AG04449 (cell line): ENCODE measurements at regions not wholly inside any gene's neighbourhood (a gene's known extent, or its start where the extent isn't known, plus 50 kb on each side); places are given as distances from the start of the nearest gene placed in this dataset.

ENCODE experiments used
- CTCF ChIA-PET: fragments of 350-600 bp; formaldehyde crosslinking; extraction: SDS; loops from one replicate; lab custom pipeline; 2021; ENCODE audit warnings: antibody characterized with exemption; lab: Yijun Ruan, JAX
- POLR2A ChIA-PET: fragments of 400-600, 350-600 bp; formaldehyde crosslinking; extraction: SDS; loops from one replicate; lab custom pipeline; 2020; ENCODE audit warnings: antibody characterized with exemption, inconsistent platforms; lab: Yijun Ruan, JAX
- DNase-seq: peaks from one replicate; pipeline ENCODE4 v3.0.0-alpha.2; 2010; ENCODE audit warnings: low read depth, low spot score
- H3K4me3 ChIP-seq: 2 replicates; pipeline ENCODE4 v1.5.1; 2011; ENCODE audit warnings: low read depth, mild to moderate bottlenecking, control low read depth, low read length
- TF ChIP-seq, protein P1 (sequence below): IDR thresholded peaks from one replicate; pipeline ENCODE4 v1.5.1; 2011; ENCODE audit warnings: mild to moderate bottlenecking, moderate library complexity, low read length, control low read depth, inconsistent platforms; ENCODE audit not compliant: insufficient read depth; ENCODE audit errors: missing control alignments

DNA sequence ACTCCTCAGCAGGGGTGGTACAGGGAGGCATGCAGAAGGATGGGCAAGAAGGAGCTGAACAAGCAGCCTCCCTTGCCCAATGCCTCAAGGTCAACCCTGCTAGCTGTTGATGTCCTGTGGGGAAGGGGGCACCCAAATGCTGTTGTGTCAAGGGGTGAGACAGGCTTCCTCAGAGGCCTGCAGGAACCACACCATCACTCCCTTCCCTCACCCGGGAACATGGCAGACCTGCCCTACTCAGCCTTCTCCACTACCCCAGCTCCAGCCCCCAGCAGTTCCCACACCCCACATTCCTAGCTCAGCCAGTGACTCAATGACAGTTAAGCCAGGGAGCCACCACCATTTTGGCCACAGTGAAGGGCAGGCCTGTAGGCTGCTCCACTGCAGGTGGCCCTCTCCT is 53.9 kb upstream of the RMP24 start:
- ChIA-PET POLR2A (no interaction called here), CTCF (no interaction called here)
- TF ChIP-seq, protein P1, sequence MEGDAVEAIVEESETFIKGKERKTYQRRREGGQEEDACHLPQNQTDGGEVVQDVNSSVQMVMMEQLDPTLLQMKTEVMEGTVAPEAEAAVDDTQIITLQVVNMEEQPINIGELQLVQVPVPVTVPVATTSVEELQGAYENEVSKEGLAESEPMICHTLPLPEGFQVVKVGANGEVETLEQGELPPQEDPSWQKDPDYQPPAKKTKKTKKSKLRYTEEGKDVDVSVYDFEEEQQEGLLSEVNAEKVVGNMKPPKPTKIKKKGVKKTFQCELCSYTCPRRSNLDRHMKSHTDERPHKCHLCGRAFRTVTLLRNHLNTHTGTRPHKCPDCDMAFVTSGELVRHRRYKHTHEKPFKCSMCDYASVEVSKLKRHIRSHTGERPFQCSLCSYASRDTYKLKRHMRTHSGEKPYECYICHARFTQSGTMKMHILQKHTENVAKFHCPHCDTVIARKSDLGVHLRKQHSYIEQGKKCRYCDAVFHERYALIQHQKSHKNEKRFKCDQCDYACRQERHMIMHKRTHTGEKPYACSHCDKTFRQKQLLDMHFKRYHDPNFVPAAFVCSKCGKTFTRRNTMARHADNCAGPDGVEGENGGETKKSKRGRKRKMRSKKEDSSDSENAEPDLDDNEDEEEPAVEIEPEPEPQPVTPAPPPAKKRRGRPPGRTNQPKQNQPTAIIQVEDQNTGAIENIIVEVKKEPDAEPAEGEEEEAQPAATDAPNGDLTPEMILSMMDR = no peak
- H3K4me3 ChIP-seq = no peak overlapping the region
- no peak for DNase-seq

DNA sequence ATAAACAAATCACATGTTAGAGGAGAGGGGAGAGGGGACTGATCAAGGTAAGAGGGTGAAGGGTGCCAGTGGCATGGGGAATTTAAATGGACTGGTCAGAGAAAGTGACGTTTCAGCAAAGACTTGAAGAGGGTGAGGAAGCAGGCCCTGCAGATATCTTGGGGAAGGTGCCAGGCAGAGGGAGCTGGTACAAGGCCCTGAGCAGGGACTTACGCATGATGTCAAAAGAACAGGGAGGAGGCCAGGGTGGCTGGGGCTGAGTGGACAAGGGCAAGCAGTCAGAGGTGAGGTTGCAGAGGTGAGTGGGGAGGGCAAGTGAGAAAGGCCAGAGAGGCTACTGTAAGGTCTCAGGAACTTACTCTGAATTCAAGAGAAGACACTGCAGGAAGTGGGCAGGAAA is 53.3 kb upstream of the RMP24 start:
- ChIA-PET CTCF (no interaction called here), POLR2A (no interaction called here)
- TF ChIP-seq, protein P1 = no peak
- no peak for DNase-seq
- no peak overlapping the region for H3K4me3 ChIP-seq

DNA sequence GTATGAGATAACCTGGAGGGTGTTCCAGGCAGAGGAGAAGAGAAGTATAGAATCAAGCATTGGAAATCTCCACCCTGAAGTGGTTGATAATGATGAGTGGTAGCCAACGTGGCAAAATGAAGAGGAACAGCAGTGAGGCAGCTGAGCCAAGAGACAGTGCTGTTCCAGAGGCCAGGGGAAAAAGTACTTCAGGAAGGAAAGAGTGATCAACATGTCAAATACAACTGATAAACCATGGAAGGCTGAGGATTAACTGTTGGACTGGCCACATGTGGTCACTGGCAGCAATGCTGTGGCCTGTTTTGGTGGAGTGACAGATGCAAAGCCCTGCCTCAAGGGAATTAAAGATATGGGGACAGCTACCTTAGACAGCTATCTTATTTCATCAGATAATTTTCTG is 51.9 kb upstream of the RMP24 start:
- TF ChIP-seq, protein P1 = no peak
- CTCF ChIA-PET = no interaction called here
- no peak overlapping the region for H3K4me3 ChIP-seq
- POLR2A ChIA-PET = no interaction called here
- DNase-seq = no peak
